SK-N-SH treated with all-trans-retinoic acid at 6 μM for 48 hours (cell line): ENCODE measurements at regions not wholly inside any gene's neighbourhood (a gene's known extent, or its start where the extent isn't known, plus 50 kb on each side); places are given as distances from the start of the nearest gene placed in this dataset.

Experiments
- ARNTL ChIP-seq: fragments of 450-650 bp; formaldehyde crosslinking; IDR thresholded peaks from 2 replicates; pipeline ENCODE4 v1.5.0; 2020; ENCODE audit warnings: low read depth, mild to moderate bottlenecking, moderate library complexity, borderline replicate concordance
- GLIS3 ChIP-seq: fragments of 250-450 bp; sonication (Bioruptor Pico); IDR thresholded peaks from 2 replicates; pipeline ENCODE4 v1.5.0; 2020; ENCODE audit warnings: mild to moderate bottlenecking, moderate library complexity
- ISL1 ChIP-seq: fragments of 250-450 bp; sonication (Bioruptor Pico); IDR thresholded peaks from 2 replicates; pipeline ENCODE4 v2.1.2; 2022; ENCODE audit warnings: mild to moderate bottlenecking, moderate library complexity
- ZFP3 ChIP-seq: fragments of 250-450 bp; sonication (Bioruptor Pico); IDR thresholded peaks from 2 replicates; pipeline ENCODE4 v1.5.0; 2020; ENCODE audit warnings: mild to moderate bottlenecking, moderate library complexity
- ZFP30 ChIP-seq: fragments of 450-650 bp; formaldehyde crosslinking; IDR thresholded peaks from 2 replicates; pipeline ENCODE4 v1.5.0; 2022; ENCODE audit warnings: mild to moderate bottlenecking, moderate library complexity
- TF ChIP-seq, protein P1 (sequence below): fragments of 250-450 bp; sonication (Bioruptor Pico); IDR thresholded peaks from 2 replicates; pipeline ENCODE4 v1.5.0; 2020; ENCODE audit warnings: mild to moderate bottlenecking, moderate library complexity
- TF ChIP-seq, protein P2 (sequence below): fragments of 250-450 bp; sonication (Bioruptor Pico); IDR thresholded peaks from 2 replicates; pipeline ENCODE4 v1.5.1; 2020; ENCODE audit warnings: low read depth, mild to moderate bottlenecking, moderate library complexity
- TF ChIP-seq, protein P3 (sequence below): fragments of 250-450 bp; sonication (Bioruptor Pico); IDR thresholded peaks from 2 replicates; pipeline ENCODE4 v1.8.0; 2020; ENCODE audit warnings: mild to moderate bottlenecking, moderate library complexity, borderline replicate concordance

DNA sequence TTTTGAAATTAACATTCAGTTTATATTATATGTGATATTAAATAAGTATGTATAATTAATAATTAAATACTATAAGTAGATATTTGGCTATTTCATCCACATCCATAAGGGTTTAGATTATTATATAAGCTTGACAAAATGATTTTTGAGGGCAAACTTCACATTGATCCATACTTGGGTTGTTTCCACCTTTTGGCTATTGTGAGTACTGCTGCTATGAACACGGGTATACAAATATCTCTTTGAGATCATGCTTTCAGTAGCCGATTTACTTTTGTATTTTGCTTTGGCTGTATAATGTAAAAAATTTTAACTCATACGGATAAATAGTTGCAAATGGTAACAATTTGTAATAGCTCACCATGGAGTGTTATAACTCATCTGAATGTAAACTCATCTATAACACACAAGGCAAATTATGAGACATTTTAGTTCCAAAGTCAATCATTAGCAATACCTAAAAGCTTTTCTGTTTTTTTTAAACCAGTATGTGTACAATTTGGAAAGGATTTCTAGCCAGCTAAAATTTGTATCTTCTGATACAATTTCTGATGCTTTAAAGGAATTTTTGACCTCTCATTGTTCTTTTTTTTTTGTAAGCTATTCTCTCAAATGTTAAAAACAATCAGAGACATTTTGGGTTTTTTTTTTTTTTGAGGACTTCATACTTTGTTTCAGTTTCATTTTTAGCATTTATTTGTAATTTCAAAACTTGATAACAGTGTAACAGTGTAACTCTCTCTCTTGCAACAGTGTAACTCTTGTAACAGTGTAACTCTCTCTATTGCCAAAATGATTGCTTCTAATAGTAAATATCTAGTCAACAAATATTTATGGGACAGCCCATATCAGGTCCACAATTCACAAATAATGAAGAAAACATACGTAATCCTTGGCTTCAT lies 51.8 kb upstream of the ARX start:
- TF ChIP-seq ZFP3 (CRISPR knock-in tag) (no peak), GLIS3 (CRISPR knock-in tag) (no peak), ARNTL (no peak), ISL1 (no peak), ZFP30 (CRISPR knock-in tag) (no peak)
- TF ChIP-seq, protein P1, sequence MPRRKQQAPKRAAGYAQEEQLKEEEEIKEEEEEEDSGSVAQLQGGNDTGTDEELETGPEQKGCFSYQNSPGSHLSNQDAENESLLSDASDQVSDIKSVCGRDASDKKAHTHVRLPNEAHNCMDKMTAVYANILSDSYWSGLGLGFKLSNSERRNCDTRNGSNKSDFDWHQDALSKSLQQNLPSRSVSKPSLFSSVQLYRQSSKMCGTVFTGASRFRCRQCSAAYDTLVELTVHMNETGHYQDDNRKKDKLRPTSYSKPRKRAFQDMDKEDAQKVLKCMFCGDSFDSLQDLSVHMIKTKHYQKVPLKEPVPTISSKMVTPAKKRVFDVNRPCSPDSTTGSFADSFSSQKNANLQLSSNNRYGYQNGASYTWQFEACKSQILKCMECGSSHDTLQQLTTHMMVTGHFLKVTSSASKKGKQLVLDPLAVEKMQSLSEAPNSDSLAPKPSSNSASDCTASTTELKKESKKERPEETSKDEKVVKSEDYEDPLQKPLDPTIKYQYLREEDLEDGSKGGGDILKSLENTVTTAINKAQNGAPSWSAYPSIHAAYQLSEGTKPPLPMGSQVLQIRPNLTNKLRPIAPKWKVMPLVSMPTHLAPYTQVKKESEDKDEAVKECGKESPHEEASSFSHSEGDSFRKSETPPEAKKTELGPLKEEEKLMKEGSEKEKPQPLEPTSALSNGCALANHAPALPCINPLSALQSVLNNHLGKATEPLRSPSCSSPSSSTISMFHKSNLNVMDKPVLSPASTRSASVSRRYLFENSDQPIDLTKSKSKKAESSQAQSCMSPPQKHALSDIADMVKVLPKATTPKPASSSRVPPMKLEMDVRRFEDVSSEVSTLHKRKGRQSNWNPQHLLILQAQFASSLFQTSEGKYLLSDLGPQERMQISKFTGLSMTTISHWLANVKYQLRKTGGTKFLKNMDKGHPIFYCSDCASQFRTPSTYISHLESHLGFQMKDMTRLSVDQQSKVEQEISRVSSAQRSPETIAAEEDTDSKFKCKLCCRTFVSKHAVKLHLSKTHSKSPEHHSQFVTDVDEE (CRISPR knock-in tag) = no peak
- TF ChIP-seq, protein P2, sequence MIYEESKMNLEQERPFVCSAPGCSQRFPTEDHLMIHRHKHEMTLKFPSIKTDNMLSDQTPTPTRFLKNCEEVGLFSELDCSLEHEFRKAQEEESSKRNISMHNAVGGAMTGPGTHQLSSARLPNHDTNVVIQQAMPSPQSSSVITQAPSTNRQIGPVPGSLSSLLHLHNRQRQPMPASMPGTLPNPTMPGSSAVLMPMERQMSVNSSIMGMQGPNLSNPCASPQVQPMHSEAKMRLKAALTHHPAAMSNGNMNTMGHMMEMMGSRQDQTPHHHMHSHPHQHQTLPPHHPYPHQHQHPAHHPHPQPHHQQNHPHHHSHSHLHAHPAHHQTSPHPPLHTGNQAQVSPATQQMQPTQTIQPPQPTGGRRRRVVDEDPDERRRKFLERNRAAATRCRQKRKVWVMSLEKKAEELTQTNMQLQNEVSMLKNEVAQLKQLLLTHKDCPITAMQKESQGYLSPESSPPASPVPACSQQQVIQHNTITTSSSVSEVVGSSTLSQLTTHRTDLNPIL (CRISPR knock-in tag) = no peak
- TF ChIP-seq, protein P3, sequence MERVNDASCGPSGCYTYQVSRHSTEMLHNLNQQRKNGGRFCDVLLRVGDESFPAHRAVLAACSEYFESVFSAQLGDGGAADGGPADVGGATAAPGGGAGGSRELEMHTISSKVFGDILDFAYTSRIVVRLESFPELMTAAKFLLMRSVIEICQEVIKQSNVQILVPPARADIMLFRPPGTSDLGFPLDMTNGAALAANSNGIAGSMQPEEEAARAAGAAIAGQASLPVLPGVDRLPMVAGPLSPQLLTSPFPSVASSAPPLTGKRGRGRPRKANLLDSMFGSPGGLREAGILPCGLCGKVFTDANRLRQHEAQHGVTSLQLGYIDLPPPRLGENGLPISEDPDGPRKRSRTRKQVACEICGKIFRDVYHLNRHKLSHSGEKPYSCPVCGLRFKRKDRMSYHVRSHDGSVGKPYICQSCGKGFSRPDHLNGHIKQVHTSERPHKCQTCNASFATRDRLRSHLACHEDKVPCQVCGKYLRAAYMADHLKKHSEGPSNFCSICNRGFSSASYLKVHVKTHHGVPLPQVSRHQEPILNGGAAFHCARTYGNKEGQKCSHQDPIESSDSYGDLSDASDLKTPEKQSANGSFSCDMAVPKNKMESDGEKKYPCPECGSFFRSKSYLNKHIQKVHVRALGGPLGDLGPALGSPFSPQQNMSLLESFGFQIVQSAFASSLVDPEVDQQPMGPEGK (CRISPR knock-in tag) = no peak
